Fibroblast of lung (primary cell): ENCODE measurements at regions not wholly inside any gene's neighbourhood (a gene's known extent, or its start where the extent isn't known, plus 50 kb on each side); places are given as distances from the start of the nearest gene placed in this dataset.

Source experiments
- EZH2 ChIP-seq: IDR thresholded peaks from 2 replicates; pipeline ENCODE4 v1.5.1; 2012; ENCODE audit warnings: low read length, control low read depth, mild to moderate bottlenecking; ENCODE audit errors: missing control alignments
- TF ChIP-seq, protein P1 (sequence below), 2 donors: IDR thresholded peaks in 1 of 2; conservative IDR thresholded peaks in 1 of 2; 1 replicate in 1 of 2; 2 replicates in 1 of 2; pipeline ENCODE4 v1.5.1; 2011 to 2012; ENCODE audit warnings: low read length in 2 of 2, control low read depth in 1 of 2, inconsistent platforms in 1 of 2, low read depth in 1 of 2, mild to moderate bottlenecking in 1 of 2

- no peak for TF ChIP-seq EZH2
- TF ChIP-seq, protein P1, sequence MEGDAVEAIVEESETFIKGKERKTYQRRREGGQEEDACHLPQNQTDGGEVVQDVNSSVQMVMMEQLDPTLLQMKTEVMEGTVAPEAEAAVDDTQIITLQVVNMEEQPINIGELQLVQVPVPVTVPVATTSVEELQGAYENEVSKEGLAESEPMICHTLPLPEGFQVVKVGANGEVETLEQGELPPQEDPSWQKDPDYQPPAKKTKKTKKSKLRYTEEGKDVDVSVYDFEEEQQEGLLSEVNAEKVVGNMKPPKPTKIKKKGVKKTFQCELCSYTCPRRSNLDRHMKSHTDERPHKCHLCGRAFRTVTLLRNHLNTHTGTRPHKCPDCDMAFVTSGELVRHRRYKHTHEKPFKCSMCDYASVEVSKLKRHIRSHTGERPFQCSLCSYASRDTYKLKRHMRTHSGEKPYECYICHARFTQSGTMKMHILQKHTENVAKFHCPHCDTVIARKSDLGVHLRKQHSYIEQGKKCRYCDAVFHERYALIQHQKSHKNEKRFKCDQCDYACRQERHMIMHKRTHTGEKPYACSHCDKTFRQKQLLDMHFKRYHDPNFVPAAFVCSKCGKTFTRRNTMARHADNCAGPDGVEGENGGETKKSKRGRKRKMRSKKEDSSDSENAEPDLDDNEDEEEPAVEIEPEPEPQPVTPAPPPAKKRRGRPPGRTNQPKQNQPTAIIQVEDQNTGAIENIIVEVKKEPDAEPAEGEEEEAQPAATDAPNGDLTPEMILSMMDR (conservative IDR thresholded peaks at IDR 0.05 in 1 of 2, IDR thresholded peaks at IDR 0.05 in 1 of 2; ENCODE audit: low read depth in 1 of 2, low read length in 2 of 2) = no peak
These were observed 65.7 kb upstream of the DYRK2 start for GRCh38 chr12:67582844-67583243.
